CD4-positive, alpha-beta T cell (primary cell): ENCODE measurements at regions not wholly inside any gene's neighbourhood (a gene's known extent, or its start where the extent isn't known, plus 50 kb on each side); places are given as distances from the start of the nearest gene placed in this dataset.

Source experiments
- ATAC-seq: fragments of 200-7000 bp; cut with Tn5 transposase; one replicate; pipeline ENCODE4 v1.10.0; 2022; ENCODE audit warnings: mild to moderate bottlenecking; ENCODE audit not compliant: poor library complexity
- CTCF ChIA-PET: fragments of 350-600 bp; sonication (Branson Sonifier 250); formaldehyde crosslinking; loops from one replicate; lab custom pipeline; 2021; ENCODE audit warnings: antibody characterized with exemption, inconsistent platforms; lab: Charles Lee
- POLR2A ChIA-PET: fragments of 350-600 bp; sonication (Branson Sonifier 250); formaldehyde crosslinking; loops from one replicate; lab custom pipeline; 2021; ENCODE audit warnings: antibody characterized with exemption, inconsistent platforms; lab: Charles Lee
- DNase-seq, 14 experiments: peaks; one replicate each; pipeline ENCODE4 v3.0.0-alpha.2; 2013 to 2020; ENCODE audit warnings: mixed read lengths in 2 of 14
- H3K27ac ChIP-seq, 2 donors: one replicate each; pipeline versions ENCODE4 v1.5.1 to v1.7.0; 2013; ENCODE audit warnings: low read length in 2 of 2, low read depth in 1 of 2, mild to moderate bottlenecking in 1 of 2
- H3K27me3 ChIP-seq, 2 experiments: 1 replicate in 1 of 2; 2 replicates in 1 of 2; pipeline versions ENCODE4 v1.6.1 to v1.7.0; 2013; ENCODE audit warnings: low read length in 2 of 2, control low read depth in 1 of 2, mild to moderate bottlenecking in 1 of 2, moderate library complexity in 1 of 2; ENCODE audit not compliant: insufficient read depth in 2 of 2, control insufficient read depth in 1 of 2
- H3K36me3 ChIP-seq: one replicate; pipeline ENCODE4 v1.6.1; 2013; ENCODE audit warnings: low read length, control low read depth; ENCODE audit not compliant: insufficient read depth
- H3K4me1 ChIP-seq: one replicate; pipeline ENCODE4 v1.6.1; 2013; ENCODE audit warnings: low read length, control low read depth; ENCODE audit not compliant: insufficient read depth
- H3K4me3 ChIP-seq: one replicate; pipeline ENCODE4 v1.5.1; 2013; ENCODE audit warnings: mild to moderate bottlenecking, low read length, moderate library complexity
- H3K9me3 ChIP-seq, 2 experiments: 1 replicate in 1 of 2; 2 replicates in 1 of 2; pipeline versions ENCODE4 v1.6.1 to v1.7.0; 2013; ENCODE audit warnings: low read length in 2 of 2, mild to moderate bottlenecking in 2 of 2, control low read depth in 1 of 2, moderate library complexity in 1 of 2; ENCODE audit not compliant: control insufficient read depth in 1 of 2, insufficient read depth in 1 of 2
- H3K27ac Mint-ChIP-seq: one replicate; pipeline ENCODE4 v1.8.0; 2020; ENCODE audit warnings: mixed read lengths
- H3K27me3 Mint-ChIP-seq: one replicate; pipeline ENCODE4 v1.8.0; 2021; ENCODE audit warnings: mixed read lengths
- H3K36me3 Mint-ChIP-seq: one replicate; pipeline ENCODE4 v1.8.0; 2021; ENCODE audit warnings: low read depth, mixed read lengths
- H3K4me1 Mint-ChIP-seq: one replicate; pipeline ENCODE4 v1.8.0; 2021; ENCODE audit warnings: low read depth, mixed read lengths
- H3K4me3 Mint-ChIP-seq: one replicate; pipeline ENCODE4 v1.8.0; 2020; ENCODE audit warnings: mild to moderate bottlenecking, mixed read lengths
- H3K9me3 Mint-ChIP-seq: one replicate; pipeline ENCODE4 v1.8.0; 2020; ENCODE audit warnings: mixed read lengths
- intact Hi-C, 2 experiments: fragments of 100-400 bp; cut with DNase I in 1 of 2; cut with micrococcal nuclease in 1 of 2; formaldehyde crosslinking; loops; one replicate each; pipeline versions ENCODE4 v1.15.1 to v1.9.0; 2023 to 2025; cut with DNase I, micrococcal nuclease
- TF ChIP-seq, protein P1 (sequence below): fragments of 200-600 bp; IDR thresholded peaks from one replicate; pipeline ENCODE4 v1.8.0; 2022; ENCODE audit warnings: antibody characterized with exemption, mild to moderate bottlenecking

DNA sequence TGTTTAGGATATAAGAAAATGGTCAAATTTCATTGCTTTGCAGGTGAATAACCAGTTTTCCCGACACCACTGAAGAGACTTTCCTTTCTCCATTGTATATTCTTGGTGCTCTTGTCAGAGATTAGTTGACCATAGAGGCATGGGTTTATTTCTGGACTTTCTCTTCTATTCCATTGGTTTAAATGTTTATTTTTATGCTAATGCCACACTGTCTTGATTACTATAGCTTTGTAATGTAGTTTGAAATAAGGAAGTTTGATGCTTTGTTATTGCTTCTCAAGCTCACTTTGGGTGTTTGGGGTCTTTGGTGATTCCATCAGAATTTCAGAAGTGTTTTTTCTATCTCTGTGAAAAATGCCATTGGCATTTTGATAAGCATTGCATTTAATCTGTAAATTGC lies 190.0 kb upstream of the SPRY2 start:
- no peaks in the 10 kb centered on the region for H3K4me1 Mint-ChIP-seq

DNA sequence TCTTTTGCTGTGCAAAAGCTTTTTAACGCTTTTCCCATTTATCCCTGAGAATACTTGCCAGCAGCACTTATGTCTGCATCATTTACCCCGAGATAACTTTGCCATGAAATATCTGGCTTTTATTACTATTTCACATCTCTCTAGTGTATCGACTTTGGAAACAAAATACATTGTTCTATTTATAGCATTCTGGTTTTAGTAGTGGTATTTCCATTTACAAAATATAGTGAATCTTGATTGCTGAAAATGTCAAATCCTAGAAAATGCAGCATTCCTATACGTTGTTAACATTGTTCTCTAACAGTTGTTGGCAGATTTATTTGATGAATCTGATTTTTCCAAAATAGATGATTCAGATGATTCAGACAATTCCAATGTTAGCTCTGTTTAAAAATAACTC lies 189.3 kb upstream of the SPRY2 start:
- no peaks in the 10 kb centered on the region for H3K4me1 ChIP-seq
- Mint-ChIP-seq H3K27ac (no peak overlapping the region), H3K4me1 (no peaks in the 10 kb centered on the region), H3K4me3 (no peak overlapping the region), H3K27me3 (no peaks in the 10 kb centered on the region), H3K9me3 (peaks cover 5% of the 10 kb centered on the region), H3K36me3 (no peaks in the 10 kb centered on the region)
- intact Hi-C loops: no loop called here
- TF ChIP-seq, protein P1, sequence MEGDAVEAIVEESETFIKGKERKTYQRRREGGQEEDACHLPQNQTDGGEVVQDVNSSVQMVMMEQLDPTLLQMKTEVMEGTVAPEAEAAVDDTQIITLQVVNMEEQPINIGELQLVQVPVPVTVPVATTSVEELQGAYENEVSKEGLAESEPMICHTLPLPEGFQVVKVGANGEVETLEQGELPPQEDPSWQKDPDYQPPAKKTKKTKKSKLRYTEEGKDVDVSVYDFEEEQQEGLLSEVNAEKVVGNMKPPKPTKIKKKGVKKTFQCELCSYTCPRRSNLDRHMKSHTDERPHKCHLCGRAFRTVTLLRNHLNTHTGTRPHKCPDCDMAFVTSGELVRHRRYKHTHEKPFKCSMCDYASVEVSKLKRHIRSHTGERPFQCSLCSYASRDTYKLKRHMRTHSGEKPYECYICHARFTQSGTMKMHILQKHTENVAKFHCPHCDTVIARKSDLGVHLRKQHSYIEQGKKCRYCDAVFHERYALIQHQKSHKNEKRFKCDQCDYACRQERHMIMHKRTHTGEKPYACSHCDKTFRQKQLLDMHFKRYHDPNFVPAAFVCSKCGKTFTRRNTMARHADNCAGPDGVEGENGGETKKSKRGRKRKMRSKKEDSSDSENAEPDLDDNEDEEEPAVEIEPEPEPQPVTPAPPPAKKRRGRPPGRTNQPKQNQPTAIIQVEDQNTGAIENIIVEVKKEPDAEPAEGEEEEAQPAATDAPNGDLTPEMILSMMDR: no peak
- ChIA-PET CTCF (no interaction called here), POLR2A (no interaction called here)
- H3K4me3 ChIP-seq: no peak overlapping the region
- ATAC-seq (no peak), DNase-seq (no peak)
- H3K36me3 ChIP-seq: no peaks in the 10 kb centered on the region
- no peak overlapping the region for H3K27ac ChIP-seq
- no peaks in the 10 kb centered on the region for H3K9me3 ChIP-seq
- H3K27me3 ChIP-seq: no peaks in the 10 kb centered on the region

More for the DNA sequence above, 190.0 kb upstream of the SPRY2 start:
- POLR2A ChIA-PET: no interaction called here
- no peak for ATAC-seq
- Histone ChIP-seq H3K4me1 (no peaks in the 10 kb centered on the region), H3K9me3 (no peaks in the 10 kb centered on the region), H3K27me3 (no peaks in the 10 kb centered on the region), H3K4me3 (no peak overlapping the region), H3K36me3 (no peaks in the 10 kb centered on the region), H3K27ac (no peak overlapping the region)
- no peaks in the 10 kb centered on the region for H3K36me3 Mint-ChIP-seq
- no peak for DNase-seq
- intact Hi-C loops: no loop called here
- CTCF ChIA-PET: no interaction called here
- no peak overlapping the region for H3K4me3 Mint-ChIP-seq
- H3K27ac Mint-ChIP-seq: no peak overlapping the region
- peaks cover 5% of the 10 kb centered on the region for H3K9me3 Mint-ChIP-seq
- TF ChIP-seq, protein P1: no peak
- H3K27me3 Mint-ChIP-seq: no peaks in the 10 kb centered on the region

DNA sequence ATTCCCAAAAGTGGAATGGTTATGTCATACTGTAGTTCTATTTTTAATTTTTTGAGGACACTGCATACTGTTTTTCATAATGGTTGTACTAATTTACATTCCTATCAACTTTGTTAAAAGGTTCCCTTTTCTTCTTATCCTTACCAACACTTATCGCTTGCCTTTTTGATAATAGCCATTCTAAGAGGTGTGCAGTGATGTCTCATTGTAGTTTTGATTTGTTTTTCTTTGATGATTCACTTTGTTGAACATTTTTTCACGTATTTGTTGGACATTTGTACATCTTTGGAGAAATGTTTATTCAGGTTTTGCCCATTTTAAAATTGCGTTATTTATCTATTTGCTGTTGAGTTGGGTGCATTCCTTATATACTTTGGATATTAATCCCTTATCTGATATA lies 188.8 kb upstream of the SPRY2 start:
- Histone ChIP-seq H3K4me3 (no peak overlapping the region), H3K27ac (no peak overlapping the region), H3K36me3 (no peaks in the 10 kb centered on the region), H3K9me3 (no peaks in the 10 kb centered on the region), H3K4me1 (no peaks in the 10 kb centered on the region), H3K27me3 (no peaks in the 10 kb centered on the region)
- Mint-ChIP-seq H3K27ac (no peak overlapping the region), H3K27me3 (no peaks in the 10 kb centered on the region), H3K36me3 (no peaks in the 10 kb centered on the region), H3K4me3 (no peak overlapping the region), H3K4me1 (no peaks in the 10 kb centered on the region), H3K9me3 (peaks cover 5% of the 10 kb centered on the region)
- ChIA-PET CTCF (no interaction called here), POLR2A (no interaction called here)
- TF ChIP-seq, protein P1: no peak
- no peak for DNase-seq
- ATAC-seq: no peak
- intact Hi-C loops: no loop called here
